DMS79 treated with DMSO at 0.1 percent for 48 hours (cell line): ENCODE measurements at regions not wholly inside any gene's neighbourhood (a gene's known extent, or its start where the extent isn't known, plus 50 kb on each side); places are given as distances from the start of the nearest gene placed in this dataset.

Experiments used
- DNase-seq: peaks from one replicate; lab custom pipeline; 2025; lab: John Stamatoyannopoulos, UW

DNA sequence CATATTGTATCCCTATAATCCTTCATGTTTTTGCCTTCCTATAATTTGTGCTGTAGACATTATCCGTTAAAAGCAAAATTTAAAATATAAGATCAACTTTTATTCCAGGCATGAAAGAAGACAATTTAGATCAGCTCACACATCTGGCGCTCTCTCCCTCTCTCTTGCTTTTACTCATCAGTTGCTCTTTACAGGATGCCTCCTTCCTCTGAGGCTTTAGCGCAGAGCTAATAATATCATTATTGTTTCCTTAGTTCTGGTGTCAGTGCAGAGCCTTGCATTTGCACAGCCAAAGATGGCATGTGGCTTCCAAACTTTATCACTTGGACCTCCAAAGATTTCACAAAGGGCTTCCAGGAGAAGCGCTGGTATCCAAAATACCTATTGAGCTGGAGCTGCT, 295.1 kb downstream of the FGF9 start:
- no peak for DNase-seq

DNA sequence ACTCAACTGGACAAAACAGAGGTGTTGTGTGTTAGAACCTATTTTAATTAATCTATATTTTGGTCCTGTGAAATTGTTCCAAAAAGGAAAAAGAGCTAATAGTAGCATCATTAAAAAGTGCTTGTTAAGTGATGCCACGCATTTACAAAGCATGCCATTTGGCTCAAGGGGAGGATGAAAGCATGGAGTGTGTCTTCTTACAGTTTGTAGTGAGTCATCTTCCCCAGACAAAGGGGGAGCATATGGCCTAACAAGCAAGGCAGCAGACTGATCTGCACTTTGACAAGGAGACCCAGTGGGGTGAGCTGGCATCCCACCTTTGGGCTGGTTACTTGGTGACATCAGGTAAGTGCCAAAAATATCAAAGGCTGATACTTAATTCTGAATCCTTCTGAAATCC, 297.0 kb downstream of the FGF9 start:
- no peak for DNase-seq

DNA sequence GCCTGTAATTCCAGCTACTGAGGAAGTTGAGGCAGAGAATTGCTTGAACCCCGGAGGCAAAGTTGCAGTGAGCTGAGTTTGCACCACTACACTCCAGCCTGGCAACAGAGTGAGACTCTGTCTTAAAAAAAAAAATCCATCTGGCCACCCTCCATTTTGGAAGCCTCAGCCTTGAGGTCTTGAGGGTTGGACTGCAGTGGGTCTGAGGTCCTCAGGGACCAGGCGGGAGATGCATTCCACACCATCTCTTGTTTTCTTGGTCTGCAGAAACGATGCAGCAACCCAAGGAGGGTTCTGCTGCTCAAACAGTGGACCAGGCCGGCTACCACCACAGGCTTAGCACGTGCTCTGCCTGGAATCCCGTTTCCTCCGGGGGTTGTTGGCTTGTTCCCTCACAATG, 299.3 kb downstream of the FGF9 start:
- no peak for DNase-seq

DNA sequence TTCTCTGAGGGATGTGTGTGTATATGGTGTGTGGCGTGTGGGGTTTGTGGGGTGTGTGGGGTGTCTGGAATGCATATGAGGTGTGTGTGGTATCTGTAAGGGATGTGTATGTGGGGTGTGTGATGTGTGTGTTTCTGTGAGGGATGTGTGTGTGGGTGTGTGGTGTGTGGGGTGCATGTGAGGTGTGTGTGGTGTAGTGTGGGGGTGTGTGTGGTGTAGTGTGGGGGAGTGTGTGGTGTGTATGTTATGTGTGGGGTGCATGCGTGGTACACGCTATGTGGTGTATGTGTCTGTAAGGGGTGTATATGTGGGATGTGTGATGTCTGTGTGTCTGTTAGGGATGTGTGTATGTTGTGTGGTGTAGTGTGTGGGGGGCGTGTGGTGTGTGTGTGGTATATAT, 300.0 kb downstream of the FGF9 start:
- no peak for DNase-seq

DNA sequence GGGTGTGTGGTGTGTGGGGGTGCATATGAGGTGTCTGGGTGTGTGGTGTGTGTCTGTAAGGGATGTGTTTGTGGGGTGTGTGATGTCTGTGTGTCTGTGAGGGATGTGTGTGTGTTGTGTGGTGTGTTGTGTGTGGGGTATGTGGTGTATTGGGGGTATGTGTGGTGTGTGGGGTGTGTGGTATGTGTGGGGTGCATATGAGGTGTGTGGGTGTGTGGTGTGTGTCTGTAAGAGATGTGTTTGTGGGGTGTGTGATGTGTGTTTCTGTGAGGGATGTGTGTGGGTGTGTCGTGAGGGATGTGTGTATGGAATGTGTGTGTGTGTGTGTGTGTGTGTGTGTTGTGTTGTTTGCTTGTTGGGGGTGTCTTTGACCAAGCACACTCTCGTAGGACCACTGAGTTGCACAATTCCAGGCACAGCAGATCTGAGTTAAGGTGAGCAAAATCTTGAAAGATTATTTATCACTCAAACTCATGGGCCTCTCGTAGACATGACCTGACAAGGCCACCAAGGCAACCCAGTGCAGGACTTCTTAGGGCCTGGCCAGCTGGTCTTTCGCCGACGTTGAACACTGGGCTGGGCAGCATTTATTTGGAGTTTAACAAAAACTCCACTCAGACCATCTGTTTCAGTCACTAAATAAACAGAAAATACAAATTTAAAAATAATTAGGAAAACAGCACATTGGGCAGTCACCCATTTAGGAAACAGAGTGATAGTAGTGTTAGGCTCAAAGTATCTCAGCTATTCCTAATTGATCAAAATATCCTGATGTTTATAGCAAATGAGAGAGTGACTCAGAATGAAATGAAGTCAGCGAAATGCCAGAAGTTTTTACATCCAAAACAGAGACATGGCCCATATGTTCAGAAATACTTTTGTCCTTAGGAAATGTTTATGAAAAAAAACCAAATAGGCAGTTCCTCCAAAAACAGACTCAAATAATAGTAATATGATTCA, 301.1 kb downstream of the FGF9 start:
- DNase-seq = no peak

DNA sequence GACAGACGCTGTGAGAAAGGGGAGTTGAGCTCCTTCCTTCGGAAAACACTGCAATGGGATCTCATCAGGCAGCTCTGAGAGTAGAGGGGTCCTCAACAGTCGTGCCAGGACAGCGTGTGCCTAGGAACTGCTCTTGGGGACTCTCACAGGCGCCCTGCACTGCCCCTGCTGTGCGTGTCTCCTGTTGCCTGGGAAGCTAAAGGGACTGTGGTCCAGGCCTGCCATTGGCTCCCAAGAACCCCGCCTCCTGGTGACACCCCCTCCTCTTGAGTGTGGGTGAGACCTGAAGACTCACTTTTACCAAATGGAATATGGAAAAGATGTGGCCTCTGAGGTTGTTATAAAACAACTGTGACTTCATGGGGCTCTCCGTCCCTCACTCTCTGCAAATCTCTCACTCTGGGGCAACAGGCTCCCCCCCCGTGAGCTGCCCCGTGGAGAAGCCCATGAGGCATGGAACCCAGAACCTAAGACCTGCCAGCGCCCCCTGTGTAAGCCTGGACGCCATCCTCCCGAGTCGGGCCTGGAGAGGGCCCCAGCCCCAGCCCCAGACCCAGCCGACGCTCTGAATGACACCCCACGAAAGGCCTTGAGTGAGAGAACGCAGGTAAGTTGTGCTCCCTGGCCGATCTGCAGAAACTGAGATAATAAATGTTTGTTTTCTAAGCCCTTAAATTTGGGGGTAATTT, 302.7 kb downstream of the FGF9 start:
- DNase-seq = no peak

DNA sequence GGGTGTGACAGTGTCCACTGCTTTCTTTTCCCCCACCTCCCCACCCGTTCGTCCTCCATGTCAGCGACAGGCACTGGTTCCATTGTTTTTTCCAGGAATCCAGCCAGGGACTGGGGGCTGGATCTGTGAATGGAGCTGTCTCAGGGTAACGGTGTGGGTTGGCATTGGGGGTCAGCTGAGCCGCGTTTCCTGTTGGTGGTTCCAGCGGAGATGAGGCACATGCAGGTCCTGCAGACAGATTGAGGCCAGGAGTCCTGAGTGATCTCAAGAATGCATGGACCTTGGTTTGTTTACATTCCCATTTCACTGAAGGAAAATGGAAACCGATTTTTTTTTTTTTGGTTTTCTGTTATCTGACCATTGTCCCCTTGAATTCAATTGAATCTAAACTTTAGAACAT, 303.9 kb downstream of the FGF9 start:
- no peak for DNase-seq

DNA sequence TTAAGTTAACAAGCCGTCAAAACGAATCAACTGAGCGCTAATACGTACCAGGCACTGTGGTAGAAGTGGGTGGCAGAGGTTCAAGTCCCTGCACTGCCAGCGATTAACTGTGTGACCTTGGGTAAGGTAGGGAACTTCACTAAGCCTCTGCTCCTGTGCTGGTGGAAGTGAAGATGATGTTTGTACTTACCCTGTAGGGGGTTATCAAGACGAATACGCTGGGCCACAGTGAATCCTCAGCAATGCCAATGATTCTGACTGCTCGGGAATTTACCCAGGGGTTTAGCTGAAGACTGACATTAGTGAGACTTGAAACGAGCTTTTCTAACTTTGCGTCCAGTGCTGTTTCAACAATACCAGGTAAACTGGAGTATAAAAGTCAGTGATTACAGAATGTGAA, 305.3 kb downstream of the FGF9 start:
- DNase-seq = no peak

DNA sequence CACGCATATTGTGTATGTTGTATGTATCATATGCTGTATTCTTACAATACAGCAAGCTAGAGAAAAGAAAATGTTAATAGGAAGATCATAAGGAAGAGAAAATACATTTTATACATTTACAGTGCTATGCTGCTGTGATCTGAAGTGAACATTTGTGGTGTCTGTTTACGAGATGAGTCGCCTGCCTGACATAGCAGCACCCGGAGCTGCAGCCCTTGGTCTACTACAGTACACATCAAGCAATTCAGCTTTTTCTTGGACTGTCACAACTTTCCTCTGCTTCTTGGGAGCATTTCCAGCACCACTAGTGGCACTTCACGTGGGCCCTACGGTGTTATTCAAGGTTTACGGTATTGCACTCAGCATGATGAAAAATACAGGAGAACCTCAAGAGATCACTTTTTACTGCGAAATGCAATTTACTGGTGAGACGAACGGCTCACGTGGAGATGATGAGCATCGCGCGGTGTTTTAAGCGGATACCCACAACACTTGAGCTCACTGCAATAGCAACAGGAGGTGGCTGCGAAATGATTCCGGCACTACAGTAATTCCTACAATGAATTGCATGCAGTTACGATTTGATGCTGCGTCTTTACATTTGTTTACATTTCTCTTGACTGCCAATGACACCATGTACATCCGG, 308.4 kb downstream of the FGF9 start:
- peak; percentile 37 for DNase-seq

DNA sequence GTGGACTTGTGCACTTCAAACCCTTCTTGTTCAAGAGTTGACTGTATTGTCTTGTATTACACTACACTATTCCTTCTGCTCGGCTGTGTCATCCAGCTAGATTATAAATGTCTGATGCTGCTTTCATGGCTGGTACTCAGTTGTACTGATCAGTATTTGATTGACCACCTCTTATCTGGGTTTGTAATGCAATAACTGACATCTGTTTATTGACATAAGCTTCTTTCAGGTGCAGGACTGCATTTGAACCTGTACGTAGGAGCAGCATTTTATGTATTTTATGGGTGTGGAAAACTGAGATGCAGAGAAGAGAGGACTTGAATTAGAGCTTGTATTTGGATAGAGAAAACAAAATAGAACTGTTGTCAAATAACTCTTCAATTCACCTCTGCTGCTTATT, 309.2 kb downstream of the FGF9 start:
- DNase-seq = no peak

DNA sequence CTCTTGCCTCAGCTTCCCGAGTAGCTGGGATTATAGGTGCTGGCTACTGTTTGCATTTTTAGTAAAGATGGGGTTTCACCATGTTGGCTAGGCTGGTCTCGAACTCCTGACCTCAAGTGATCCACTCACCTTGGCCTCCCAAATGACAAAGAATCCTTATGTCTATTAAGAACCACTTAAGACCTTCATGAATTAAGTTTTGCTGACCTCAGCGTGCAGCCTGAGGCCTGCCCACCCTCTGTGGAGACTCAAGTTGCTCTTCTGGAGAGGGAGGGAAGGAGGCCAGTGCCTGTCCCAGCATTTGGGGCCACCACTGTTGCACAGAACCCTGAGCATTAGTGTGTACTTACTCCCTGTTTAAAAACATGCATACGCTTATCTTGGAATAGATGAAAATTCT, 313.3 kb downstream of the FGF9 start:
- no peak for DNase-seq

DNA sequence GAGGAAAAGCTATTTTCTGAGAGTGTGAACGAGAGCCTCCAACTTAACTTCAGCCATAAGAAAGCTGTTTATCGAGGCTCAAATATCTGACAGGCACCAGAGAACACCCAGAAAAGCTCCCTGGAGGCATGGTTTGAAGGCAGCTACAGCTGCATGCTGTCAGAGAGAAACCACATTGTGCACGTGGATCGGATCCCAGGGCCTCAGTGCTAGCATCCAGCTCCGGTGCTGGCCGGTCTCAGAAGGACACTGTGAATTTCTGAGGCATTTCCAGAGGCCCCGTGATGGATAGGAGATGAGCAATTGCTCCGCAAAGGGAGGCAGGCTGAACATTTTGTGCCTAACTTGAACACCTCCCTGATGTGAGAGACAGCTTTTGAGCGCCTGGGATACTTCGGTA, 315.7 kb downstream of the FGF9 start:
- DNase-seq = no peak

DNA sequence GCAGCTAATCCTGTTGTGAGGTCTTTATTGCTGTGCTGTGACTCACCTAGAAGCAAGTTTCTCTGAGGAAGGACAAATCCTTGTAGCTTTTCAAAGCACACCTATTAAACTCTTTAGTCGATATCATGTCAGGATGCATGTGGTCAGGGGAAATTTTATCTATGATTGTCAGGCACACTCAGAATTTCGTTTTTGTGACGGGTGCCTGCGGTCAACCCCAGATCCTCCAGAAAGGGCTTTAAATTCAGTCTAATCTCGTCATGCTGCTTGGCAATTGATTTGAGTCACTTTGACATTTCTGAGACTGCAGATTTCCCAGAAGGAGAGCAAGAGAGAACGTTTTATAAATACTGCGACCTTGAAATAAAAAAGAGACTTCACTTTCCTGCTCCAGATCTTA, 316.9 kb downstream of the FGF9 start:
- no peak for DNase-seq

DNA sequence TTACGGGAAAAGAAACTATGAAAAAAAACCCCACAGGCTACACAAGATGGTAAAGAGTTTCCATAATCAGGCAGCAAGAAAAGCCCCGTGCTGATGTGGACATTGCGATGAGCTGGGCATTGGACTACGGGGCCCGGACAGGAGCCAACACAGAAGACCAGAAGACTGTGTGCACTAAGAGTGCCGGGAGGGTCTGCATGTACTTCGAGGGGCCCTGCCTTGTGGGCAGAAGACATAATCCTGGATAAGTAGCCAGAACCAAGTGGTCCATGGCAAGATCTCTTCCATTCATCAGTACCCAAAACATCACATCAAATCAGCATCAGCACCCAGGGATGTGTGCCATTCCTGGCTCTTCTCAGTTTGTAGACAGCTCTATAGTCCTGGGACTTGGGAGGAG, 317.8 kb downstream of the FGF9 start:
- no peak for DNase-seq

DNA sequence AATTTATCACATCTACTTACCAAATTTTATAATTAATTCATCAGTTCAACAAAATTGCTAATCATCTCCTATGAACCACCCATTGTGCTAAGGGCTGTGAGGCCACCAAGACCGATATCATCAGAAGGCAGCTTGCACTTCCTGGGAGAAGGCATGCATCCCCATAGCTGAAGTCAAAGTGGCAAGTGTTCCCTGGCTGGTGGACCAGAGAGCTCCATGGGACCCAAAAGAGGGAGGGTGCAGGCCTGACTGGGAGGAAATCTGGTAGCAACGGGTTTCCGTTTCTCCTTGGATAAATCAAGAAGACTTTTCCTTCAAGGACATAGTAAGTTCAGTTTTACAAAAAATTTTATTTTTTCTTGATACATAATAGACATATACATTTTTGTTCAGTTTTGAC, 325.2 kb downstream of the FGF9 start:
- no peak for DNase-seq

DNA sequence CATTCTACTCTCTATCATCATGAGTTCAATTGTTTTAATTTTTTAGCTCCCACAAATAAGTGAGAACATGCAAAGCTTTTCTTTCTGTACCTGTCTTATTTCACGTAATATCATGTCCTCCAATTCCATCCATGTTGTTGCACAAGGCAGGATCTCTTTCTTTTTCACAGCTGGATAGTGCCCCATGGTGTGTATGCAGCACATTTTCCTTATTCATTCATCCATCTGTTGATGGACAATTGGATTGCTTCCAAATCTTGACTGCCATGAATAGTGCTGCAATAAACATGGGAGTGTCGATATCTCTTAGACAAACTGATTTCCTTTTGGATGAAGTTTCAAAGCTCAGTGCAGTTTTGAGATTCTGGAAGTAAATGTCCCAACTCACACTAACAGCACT, 326.9 kb downstream of the FGF9 start:
- DNase-seq = peak; percentile 59

DNA sequence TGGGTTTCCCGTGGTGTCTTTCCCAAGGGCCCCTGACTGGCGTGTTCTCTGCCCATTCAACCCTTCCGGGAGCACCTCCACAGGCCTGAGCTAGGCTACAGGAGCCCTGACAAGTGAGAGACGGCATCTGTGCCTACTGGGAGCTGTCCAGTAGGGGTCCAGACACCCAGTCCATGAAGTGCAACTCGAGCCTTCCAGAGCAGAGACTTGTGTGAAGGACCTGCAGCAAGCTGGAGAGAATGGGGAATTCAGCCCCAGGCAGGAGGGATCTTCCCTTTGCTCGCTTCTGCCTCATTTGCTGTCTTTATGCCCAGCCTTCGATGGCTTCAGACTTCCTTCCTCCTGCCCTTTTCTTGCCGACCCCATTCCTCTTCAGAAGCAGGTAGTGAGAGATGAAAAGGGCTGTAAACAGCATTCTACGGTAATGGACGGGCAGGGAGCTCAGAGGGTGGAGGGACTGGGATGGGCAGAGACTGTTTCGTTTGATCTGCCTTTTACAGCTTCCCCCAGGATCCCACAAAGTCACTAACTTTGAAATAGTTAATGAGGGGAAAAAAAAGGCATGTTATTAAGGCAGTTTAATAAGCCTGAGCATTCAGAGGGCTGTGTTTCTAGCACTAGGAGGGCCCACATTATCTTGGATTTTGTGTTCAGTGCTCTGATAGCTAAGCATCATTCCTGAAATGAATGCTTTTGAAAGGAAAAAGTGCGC, 327.6 kb downstream of the FGF9 start:
- no peak for DNase-seq

DNA sequence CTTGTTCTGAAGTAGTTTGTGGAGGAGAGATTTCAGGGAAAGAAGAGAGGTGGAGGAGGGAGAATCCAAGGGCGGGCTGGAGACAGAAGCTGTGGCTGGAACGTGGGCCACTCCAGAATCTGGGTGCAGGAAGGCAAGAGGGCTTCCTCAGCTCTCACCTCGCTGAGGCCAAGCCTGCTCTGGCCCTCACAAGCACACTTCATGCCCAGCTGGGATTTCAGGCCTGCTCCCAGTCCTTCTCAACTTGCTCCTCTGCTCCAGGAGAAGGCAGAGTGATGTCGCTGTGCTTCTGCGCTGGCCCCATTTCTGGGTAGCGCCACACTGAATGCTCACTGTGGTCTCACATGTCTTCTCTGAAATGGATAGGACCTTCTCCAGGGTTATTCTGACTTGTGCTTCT, 328.8 kb downstream of the FGF9 start:
- no peak for DNase-seq

DNA sequence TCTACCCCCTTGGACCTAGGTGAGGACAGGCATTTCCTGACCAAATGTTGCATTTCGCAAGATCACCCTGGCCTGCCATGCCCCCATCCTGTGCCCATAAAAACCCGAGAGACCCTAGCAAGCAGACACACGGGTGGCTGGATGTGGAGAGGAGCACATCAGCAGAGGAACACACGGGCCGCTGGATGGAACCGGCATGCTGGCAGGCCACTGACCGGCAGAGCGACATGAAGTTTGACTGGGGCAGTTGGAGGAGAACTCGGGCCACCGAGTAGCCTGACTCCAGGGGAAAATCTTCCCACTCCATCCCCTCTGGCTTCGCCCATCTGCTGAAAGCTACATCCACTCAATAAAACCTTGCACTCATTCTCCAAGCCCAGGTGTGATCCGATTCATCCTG, 329.3 kb downstream of the FGF9 start:
- no peak for DNase-seq

DNA sequence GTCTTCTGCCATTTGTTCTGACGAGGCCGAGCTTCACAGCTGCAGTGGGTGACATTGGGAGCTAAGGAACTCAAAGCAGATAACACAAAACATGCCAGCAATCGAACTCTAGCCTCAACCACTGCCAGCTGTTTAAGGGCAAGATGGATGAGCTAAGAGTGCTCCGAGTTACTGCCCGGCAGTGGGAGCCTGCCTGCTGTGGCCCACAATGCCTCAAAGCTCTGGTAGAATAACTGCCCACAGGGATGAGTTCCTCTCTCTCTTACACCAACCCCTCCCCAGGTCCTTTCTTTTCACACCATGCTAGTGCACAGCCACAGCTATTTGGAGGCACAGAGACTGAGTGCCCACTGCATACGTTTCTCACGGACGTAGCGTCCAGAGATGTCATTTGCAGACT, 330.5 kb downstream of the FGF9 start:
- DNase-seq = no peak

DNA sequence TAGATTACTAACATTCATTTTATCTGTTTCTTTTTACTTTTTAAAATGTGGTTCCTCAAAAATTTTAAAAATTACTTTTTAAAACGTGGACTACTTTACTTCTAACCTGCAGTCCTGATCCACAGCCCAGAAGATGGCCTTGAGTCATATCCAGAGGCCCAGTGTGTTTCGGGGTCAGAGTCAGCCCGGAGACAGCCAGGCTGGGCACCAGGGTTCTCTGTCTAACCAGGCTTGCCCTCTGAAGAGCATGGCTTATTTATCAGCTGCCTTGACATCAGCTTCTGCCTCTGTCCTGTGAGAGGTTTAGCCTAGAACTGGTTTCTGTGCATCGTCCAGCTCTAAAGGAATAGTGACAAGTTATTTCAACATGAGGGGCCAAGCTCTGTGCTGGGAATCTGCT, 332.0 kb downstream of the FGF9 start:
- no peak for DNase-seq

DNA sequence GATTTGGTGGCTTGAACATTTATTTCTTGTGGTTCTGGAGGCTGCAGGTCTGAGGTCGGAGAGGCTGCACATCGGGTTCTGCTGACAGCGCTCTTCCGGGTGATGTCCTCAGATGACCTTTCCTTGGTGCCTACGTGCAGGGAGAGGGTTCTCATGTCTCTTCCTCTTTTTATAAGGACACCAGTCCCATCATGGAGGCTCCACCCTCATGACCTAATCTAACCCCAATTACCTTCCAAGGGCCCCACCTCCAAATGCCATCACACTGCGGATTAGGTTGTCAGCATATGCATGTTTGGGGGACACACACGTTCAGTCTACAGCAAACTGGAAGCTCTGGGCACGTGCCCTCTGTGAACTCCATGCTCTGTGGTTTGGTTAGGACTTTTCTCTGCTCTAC, 338.6 kb downstream of the FGF9 start:
- DNase-seq = no peak
